ENCODE measurements at regions not wholly inside any gene's neighbourhood (a gene's known extent, or its start where the extent isn't known, plus 50 kb on each side); places are given as distances from the start of the nearest gene placed in this dataset.

- TF ChIP-seq CTCF (IDR thresholded peaks at IDR 0.05): no peak
- no peak for TF ChIP-seq POLR2A (IDR thresholded peaks at IDR 0.05)
These were observed 298.2 kb downstream of the EIPR1 start for GRCh38 chr2:3079466-3079865.

All from right lobe of liver (tissue), 4 donors.